CD4-positive, alpha-beta memory T cell (primary cell): ENCODE measurements at regions not wholly inside any gene's neighbourhood (a gene's known extent, or its start where the extent isn't known, plus 50 kb on each side); places are given as distances from the start of the nearest gene placed in this dataset.

Experiments
- CTCF ChIA-PET: fragments of 350-600 bp; sonication (Branson Sonifier 250); formaldehyde crosslinking; loops from one replicate; lab custom pipeline; 2021; ENCODE audit warnings: inconsistent platforms; ENCODE audit not compliant: partially characterized antibody; lab: Charles Lee
- POLR2A ChIA-PET: fragments of 350-600 bp; sonication (Branson Sonifier 250); formaldehyde crosslinking; loops from one replicate; lab custom pipeline; 2021; ENCODE audit not compliant: partially characterized antibody; lab: Charles Lee
- DNase-seq, 5 donors: peaks; one replicate each; pipeline versions ENCODE4 v3.0.0 to v3.0.0-alpha.2; 2020 to 2022; ENCODE audit warnings: mixed read lengths in 1 of 5
- H3K27ac ChIP-seq: one replicate; pipeline ENCODE4 v1.7.0; 2013; ENCODE audit warnings: low read depth, low read length
- H3K27me3 ChIP-seq: 2 replicates; pipeline ENCODE4 v1.7.0; 2013; ENCODE audit warnings: mild to moderate bottlenecking, low read length, moderate library complexity; ENCODE audit not compliant: insufficient read depth
- H3K36me3 ChIP-seq: 2 replicates; pipeline ENCODE4 v1.7.0; 2013; ENCODE audit warnings: mild to moderate bottlenecking, low read length, moderate library complexity; ENCODE audit not compliant: insufficient read depth
- H3K4me1 ChIP-seq: 2 replicates; pipeline ENCODE4 v1.7.0; 2013; ENCODE audit warnings: mild to moderate bottlenecking, low read length, moderate library complexity; ENCODE audit not compliant: insufficient read depth
- H3K4me3 ChIP-seq, 2 donors: one replicate each; pipeline ENCODE4 v1.7.0; 2013; ENCODE audit warnings: low read length in 2 of 2, mild to moderate bottlenecking in 1 of 2
- H3K9me3 ChIP-seq, 2 donors: one replicate each; pipeline ENCODE4 v1.7.0; 2013; ENCODE audit warnings: low read length in 2 of 2, control low read depth in 1 of 2; ENCODE audit not compliant: control insufficient read depth in 1 of 2
- H3K27ac Mint-ChIP-seq, 7 donors: one replicate each; pipeline ENCODE4 v1.8.0; 2020 to 2021; ENCODE audit warnings: mixed read lengths in 7 of 7, mild to moderate bottlenecking in 6 of 7, inconsistent platforms in 3 of 7, moderate library complexity in 3 of 7
- H3K27me3 Mint-ChIP-seq, 2 donors: one replicate each; pipeline ENCODE4 v1.8.0; 2020 to 2021; ENCODE audit warnings: mixed read lengths in 2 of 2
- H3K36me3 Mint-ChIP-seq, 2 donors: one replicate each; pipeline ENCODE4 v1.8.0; 2020 to 2021; ENCODE audit warnings: mixed read lengths in 2 of 2, inconsistent platforms in 1 of 2, mild to moderate bottlenecking in 1 of 2
- H3K4me1 Mint-ChIP-seq, 4 donors: one replicate each; pipeline ENCODE4 v1.8.0; 2020 to 2021; ENCODE audit warnings: mixed read lengths in 4 of 4, mild to moderate bottlenecking in 1 of 4
- H3K4me3 Mint-ChIP-seq, 8 donors: one replicate each; pipeline ENCODE4 v1.8.0; 2020 to 2021; ENCODE audit warnings: mixed read lengths in 8 of 8, mild to moderate bottlenecking in 7 of 8, moderate library complexity in 6 of 8, inconsistent platforms in 3 of 8
- H3K9me3 Mint-ChIP-seq, 8 donors: one replicate each; pipeline ENCODE4 v1.8.0; 2020 to 2021; ENCODE audit warnings: mixed read lengths in 8 of 8, mild to moderate bottlenecking in 5 of 8, inconsistent platforms in 3 of 8, moderate library complexity in 1 of 8
- intact Hi-C: fragments of 100-400 bp; cut with micrococcal nuclease; formaldehyde crosslinking; loops from one replicate; pipeline ENCODE4 v1.15.1; 2023

GRCh38 chr1:113007706-113008364 is 51.8 kb upstream of the SLC16A1 start:
- H3K27ac ChIP-seq: no peak overlapping the region
- Mint-ChIP-seq H3K27ac (no peak overlapping the region), H3K9me3 (no peaks in the 10 kb centered on the region), H3K4me3 (no peak overlapping the region), H3K27me3 (no peaks in the 10 kb centered on the region), H3K36me3 (peaks cover 11 to 23% of the 10 kb centered on the region in 2 donors), H3K4me1 (no peaks in the 10 kb centered on the region)
- no peaks in the 10 kb centered on the region for H3K27me3 ChIP-seq
- no peak overlapping the region for H3K4me3 ChIP-seq
- no peaks in the 10 kb centered on the region for H3K9me3 ChIP-seq
- DNase-seq: no peak
- CTCF ChIA-PET: no interaction called here
- H3K36me3 ChIP-seq: no peaks in the 10 kb centered on the region
- intact Hi-C loops: no loop called here
- H3K4me1 ChIP-seq: no peaks in the 10 kb centered on the region
- POLR2A ChIA-PET: no interaction called here

GRCh38 chr1:113008365-113008714 is 52.3 kb upstream of the SLC16A1 start:
- CTCF ChIA-PET: interaction anchor here (0.6 kb wide), 1 partner anchor 40 kb away, joined by 3 read pairs; no protein-coding TSS in a partner anchor
- intact Hi-C loops: no loop called here
- POLR2A ChIA-PET: no interaction called here

GRCh38 chr1:113012149-113012548 is 56.2 kb upstream of the SLC16A1 start:
- H3K27me3 Mint-ChIP-seq: no peaks in the 10 kb centered on the region
- Histone ChIP-seq H3K36me3 (no peaks in the 10 kb centered on the region), H3K27ac (no peak overlapping the region), H3K27me3 (no peaks in the 10 kb centered on the region), H3K9me3 (no peaks in the 10 kb centered on the region), H3K4me1 (no peaks in the 10 kb centered on the region), H3K4me3 (no peak overlapping the region)
- H3K36me3 Mint-ChIP-seq: peaks cover 8 to 14% of the 10 kb centered on the region in 2 donors
- POLR2A ChIA-PET: no interaction called here
- no peaks in the 10 kb centered on the region for H3K9me3 Mint-ChIP-seq
- H3K27ac Mint-ChIP-seq: peak overlapping the region in 2 of 7 donors; percentile 43 to 85
- intact Hi-C loops: no loop called here
- CTCF ChIA-PET: no interaction called here
- no peak for DNase-seq
- no peak overlapping the region for H3K4me3 Mint-ChIP-seq
- peaks cover 0 to 2% (median 0%) of the 10 kb centered on the region in 4 donors for H3K4me1 Mint-ChIP-seq

More at GRCh38 chr1:113008365-113008714, 52.3 kb upstream of the SLC16A1 start:
- H3K4me1 Mint-ChIP-seq: peaks cover 0 to 2% (median 0%) of the 10 kb centered on the region in 4 donors
- H3K36me3 Mint-ChIP-seq: peaks cover 11 to 23% of the 10 kb centered on the region in 2 donors
- H3K27me3 Mint-ChIP-seq: no peaks in the 10 kb centered on the region
- no peaks in the 10 kb centered on the region for H3K27me3 ChIP-seq
- no peaks in the 10 kb centered on the region for H3K36me3 ChIP-seq
- no peak overlapping the region for H3K27ac ChIP-seq
- H3K4me3 Mint-ChIP-seq: no peak overlapping the region
- H3K9me3 Mint-ChIP-seq: no peaks in the 10 kb centered on the region
- H3K4me3 ChIP-seq: no peak overlapping the region
- no peak overlapping the region for H3K27ac Mint-ChIP-seq
- no peak for DNase-seq
- H3K4me1 ChIP-seq: no peaks in the 10 kb centered on the region
- H3K9me3 ChIP-seq: no peaks in the 10 kb centered on the region

GRCh38 chr1:113013823-113014222 is 57.8 kb upstream of the SLC16A1 start:
- H3K9me3 Mint-ChIP-seq: no peaks in the 10 kb centered on the region
- CTCF ChIA-PET: interaction anchor here (0.5 to 1.4 kb wide), 2 partner anchors 59 to 149 kb away, joined by 3 to 5 read pairs; partner anchors contain the start of gene LRIG2
- H3K4me1 ChIP-seq: no peaks in the 10 kb centered on the region
- H3K27me3 Mint-ChIP-seq: no peaks in the 10 kb centered on the region
- POLR2A ChIA-PET: interaction anchor here (0.6 kb wide), 1 partner anchor 59 kb away, joined by 3 read pairs; the partner anchor contains the start of gene LRIG2
- no peak overlapping the region for H3K27ac Mint-ChIP-seq
- no peaks in the 10 kb centered on the region for H3K36me3 ChIP-seq
- H3K36me3 Mint-ChIP-seq: peaks cover 0 to 3% of the 10 kb centered on the region in 2 donors
- no peak for DNase-seq
- H3K9me3 ChIP-seq: no peaks in the 10 kb centered on the region
- H3K4me3 ChIP-seq: no peak overlapping the region
- no peak overlapping the region for H3K4me3 Mint-ChIP-seq
- intact Hi-C loops: no loop called here
- H3K27ac ChIP-seq: no peak overlapping the region
- no peaks in the 10 kb centered on the region for H3K27me3 ChIP-seq
- peaks cover 0 to 2% (median 0%) of the 10 kb centered on the region in 4 donors for H3K4me1 Mint-ChIP-seq

- POLR2A ChIA-PET: interaction anchor here (0.6 kb wide), 1 partner anchor 58 kb away, joined by 3 read pairs; the partner anchor contains the start of gene LRIG2
- no peaks in the 10 kb centered on the region for H3K9me3 Mint-ChIP-seq
- H3K27me3 Mint-ChIP-seq: no peaks in the 10 kb centered on the region
- peaks cover 0 to 4% (median 0%) of the 10 kb centered on the region in 4 donors for H3K4me1 Mint-ChIP-seq
- H3K27ac ChIP-seq: no peak overlapping the region
- H3K9me3 ChIP-seq: no peaks in the 10 kb centered on the region
- intact Hi-C loops: no loop called here
- no peak overlapping the region for H3K27ac Mint-ChIP-seq
- CTCF ChIA-PET: interaction anchor here (0.5 to 1.4 kb wide), 2 partner anchors 58 to 149 kb away, joined by 3 to 5 read pairs; partner anchors contain the start of gene LRIG2
- no peaks in the 10 kb centered on the region for H3K36me3 Mint-ChIP-seq
- H3K4me3 ChIP-seq: no peak overlapping the region
- no peak overlapping the region for H3K4me3 Mint-ChIP-seq
- DNase-seq: no peak
- H3K36me3 ChIP-seq: no peaks in the 10 kb centered on the region
- H3K4me1 ChIP-seq: no peaks in the 10 kb centered on the region
- no peaks in the 10 kb centered on the region for H3K27me3 ChIP-seq
Observed at GRCh38 chr1:113014508-113014907, 58.5 kb upstream of the LRIG2 start.

- no peaks in the 10 kb centered on the region for H3K36me3 ChIP-seq
- H3K4me1 Mint-ChIP-seq: peaks cover 0 to 3% (median 1%) of the 10 kb centered on the region in 4 donors
- H3K27ac ChIP-seq: no peak overlapping the region
- no peak for DNase-seq
- H3K4me3 ChIP-seq: no peak overlapping the region
- CTCF ChIA-PET: interaction anchor here (0.7 kb wide), 1 partner anchor 498 kb away, joined by 4 read pairs; no protein-coding TSS in a partner anchor
- POLR2A ChIA-PET: no interaction called here
- H3K9me3 ChIP-seq: no peaks in the 10 kb centered on the region
- no peaks in the 10 kb centered on the region for H3K36me3 Mint-ChIP-seq
- no peaks in the 10 kb centered on the region for H3K9me3 Mint-ChIP-seq
- H3K4me3 Mint-ChIP-seq: no peak overlapping the region
- no peaks in the 10 kb centered on the region for H3K4me1 ChIP-seq
- H3K27me3 ChIP-seq: no peaks in the 10 kb centered on the region
- peak overlapping the region in 3 of 7 donors; percentile 23 to 75 (median 66) for H3K27ac Mint-ChIP-seq
- intact Hi-C loops: no loop called here
- H3K27me3 Mint-ChIP-seq: no peaks in the 10 kb centered on the region
Observed at GRCh38 chr1:113018911-113019310, 54.1 kb upstream of the LRIG2 start.

GRCh38 chr1:113021430-113022085 is 51.4 kb upstream of the LRIG2 start:
- Mint-ChIP-seq H3K4me1 (peaks cover 0 to 3% (median 1%) of the 10 kb centered on the region in 4 donors), H3K4me3 (no peak overlapping the region), H3K27me3 (no peaks in the 10 kb centered on the region), H3K36me3 (peaks cover 0 to 5% of the 10 kb centered on the region in 2 donors), H3K9me3 (no peaks in the 10 kb centered on the region), H3K27ac (peak overlapping the region in 1 of 7 donors; percentile 7)
- intact Hi-C loops: no loop called here
- ChIA-PET POLR2A (interaction anchor here (1.5 kb wide), 1 partner anchor 65 kb away, joined by 4 read pairs; the partner anchor contains the start of gene SLC16A1), CTCF (no interaction called here)
- no peak overlapping the region for H3K4me3 ChIP-seq
- no peak for DNase-seq
- no peaks in the 10 kb centered on the region for H3K9me3 ChIP-seq
- H3K27ac ChIP-seq: no peak overlapping the region
- no peaks in the 10 kb centered on the region for H3K36me3 ChIP-seq
- no peaks in the 10 kb centered on the region for H3K4me1 ChIP-seq
- no peaks in the 10 kb centered on the region for H3K27me3 ChIP-seq
